ENCODE measurements at regions not wholly inside any gene's neighbourhood (a gene's known extent, or its start where the extent isn't known, plus 50 kb on each side); places are given as distances from the start of the nearest gene placed in this dataset.

GRCh38 chrX:39891781-39892180 lies 206.0 kb downstream of the BCOR start:
- TF ChIP-seq CTCF (IDR thresholded peaks at IDR 0.05) (no peak), POLR2A (IDR thresholded peaks at IDR 0.05) (no peak), EP300 (IDR thresholded peaks at IDR 0.05) (no peak)

Data from ovary (tissue), 3 donors.